Suprapubic skin (tissue), 3 donors: ENCODE measurements at regions not wholly inside any gene's neighbourhood (a gene's known extent, or its start where the extent isn't known, plus 50 kb on each side); places are given as distances from the start of the nearest gene placed in this dataset.

ENCODE experiments used
- POLR2A ChIP-seq, 2 donors: fragments of 450-650 bp; IDR thresholded peaks; one replicate each; pipeline ENCODE4 v1.6.1; 2017; ENCODE audit warnings: antibody characterized with exemption in 2 of 2, mild to moderate bottlenecking in 2 of 2, moderate library complexity in 2 of 2
- TF ChIP-seq, protein P1 (sequence below), 2 donors: fragments of 200-600 bp in 1 of 2; fragments of 450-650 bp in 1 of 2; sonication (generic) in 1 of 2; IDR thresholded peaks; one replicate each; pipeline ENCODE4 v1.5.1; 2016 to 2019; ENCODE audit warnings: antibody characterized with exemption in 2 of 2, mild to moderate bottlenecking in 1 of 2, moderate library complexity in 1 of 2

DNA sequence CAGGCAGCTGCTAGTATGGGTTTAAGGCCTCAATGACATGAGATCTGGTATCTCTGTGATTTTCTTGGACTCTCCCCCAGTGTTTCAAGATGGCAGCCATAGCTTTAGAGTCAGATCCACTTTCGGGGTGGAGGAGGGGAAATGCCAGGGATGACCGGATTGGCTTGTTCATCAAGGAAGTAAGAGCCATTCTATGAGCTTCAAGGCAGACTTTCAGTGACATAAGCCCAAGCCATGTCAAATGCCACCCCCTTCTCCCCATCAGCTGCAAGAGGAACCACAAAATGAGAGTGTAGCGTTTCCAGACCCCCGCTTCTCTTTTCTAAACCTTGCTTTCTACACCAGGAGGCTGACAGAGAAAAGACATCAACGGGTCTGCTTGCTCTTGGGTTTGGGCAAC, 271.8 kb downstream of the PSAT1 start:
- no peak for TF ChIP-seq POLR2A (IDR thresholded peaks at IDR 0.05)
- TF ChIP-seq, protein P1, sequence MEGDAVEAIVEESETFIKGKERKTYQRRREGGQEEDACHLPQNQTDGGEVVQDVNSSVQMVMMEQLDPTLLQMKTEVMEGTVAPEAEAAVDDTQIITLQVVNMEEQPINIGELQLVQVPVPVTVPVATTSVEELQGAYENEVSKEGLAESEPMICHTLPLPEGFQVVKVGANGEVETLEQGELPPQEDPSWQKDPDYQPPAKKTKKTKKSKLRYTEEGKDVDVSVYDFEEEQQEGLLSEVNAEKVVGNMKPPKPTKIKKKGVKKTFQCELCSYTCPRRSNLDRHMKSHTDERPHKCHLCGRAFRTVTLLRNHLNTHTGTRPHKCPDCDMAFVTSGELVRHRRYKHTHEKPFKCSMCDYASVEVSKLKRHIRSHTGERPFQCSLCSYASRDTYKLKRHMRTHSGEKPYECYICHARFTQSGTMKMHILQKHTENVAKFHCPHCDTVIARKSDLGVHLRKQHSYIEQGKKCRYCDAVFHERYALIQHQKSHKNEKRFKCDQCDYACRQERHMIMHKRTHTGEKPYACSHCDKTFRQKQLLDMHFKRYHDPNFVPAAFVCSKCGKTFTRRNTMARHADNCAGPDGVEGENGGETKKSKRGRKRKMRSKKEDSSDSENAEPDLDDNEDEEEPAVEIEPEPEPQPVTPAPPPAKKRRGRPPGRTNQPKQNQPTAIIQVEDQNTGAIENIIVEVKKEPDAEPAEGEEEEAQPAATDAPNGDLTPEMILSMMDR (IDR thresholded peaks at IDR 0.05): no peak
